PC-9 (cell line): ENCODE measurements at regions not wholly inside any gene's neighbourhood (a gene's known extent, or its start where the extent isn't known, plus 50 kb on each side); places are given as distances from the start of the nearest gene placed in this dataset.

Source experiments
- BruUV-seq: library from RNA; stranded (reverse); fragments of 400-500 nt; replicated peaks from 2 replicates; lab custom pipeline; 2021; lab: Mats Ljungman, UMichigan
- CTCF ChIA-PET: fragments of 300-600 bp; sonication (Branson Sonifier 250); formaldehyde crosslinking; loops from one replicate; lab custom pipeline; 2022; ENCODE audit warnings: antibody characterized with exemption; lab: Charles Lee
- POLR2A ChIA-PET: fragments of 300-600 bp; sonication (Branson Sonifier 250); formaldehyde crosslinking; loops from one replicate; lab custom pipeline; 2022; ENCODE audit warnings: antibody characterized with exemption; ENCODE audit not compliant: unreplicated experiment; lab: Charles Lee
- DNase-seq, 2 experiments: peaks; one replicate each; pipeline versions ENCODE4 v3.0.0 to v3.0.0-alpha.2; 2015 to 2022; ENCODE audit warnings: mixed read lengths in 1 of 2
- H2AFZ ChIP-seq: fragments of 200-600 bp; sonication (generic); 2 replicates; pipeline ENCODE4 v1.8.1; 2017; ENCODE audit warnings: antibody characterized with exemption
- H3F3A ChIP-seq: fragments of 200-600 bp; sonication (generic); 2 replicates; pipeline ENCODE4 v1.8.1; 2017; ENCODE audit warnings: antibody characterized with exemption, mild to moderate bottlenecking, low read depth; ENCODE audit not compliant: insufficient read depth
- H3K27ac ChIP-seq: fragments of 200-600 bp; sonication (generic); 2 replicates; pipeline ENCODE4 v1.6.1; 2016; ENCODE audit warnings: mixed run types
- H3K27me3 ChIP-seq: fragments of 200-600 bp; sonication (generic); 2 replicates; pipeline ENCODE4 v1.6.1; 2016; ENCODE audit warnings: low read depth, mixed run types; ENCODE audit not compliant: insufficient read depth
- H3K36me3 ChIP-seq: fragments of 200-600 bp; sonication (generic); 2 replicates; pipeline ENCODE4 v1.6.1; 2016; ENCODE audit warnings: low read depth, mixed run types
- H3K4me1 ChIP-seq: fragments of 200-600 bp; sonication (generic); replicated peaks from 2 replicates; pipeline ENCODE4 v1.6.1; 2016; ENCODE audit warnings: mixed run types; ENCODE audit not compliant: insufficient read depth
- H3K4me2 ChIP-seq: fragments of 200-600 bp; sonication (generic); 2 replicates; pipeline ENCODE4 v1.6.1; 2017; ENCODE audit warnings: mixed run types
- H3K4me3 ChIP-seq: fragments of 200-600 bp; sonication (generic); 2 replicates; pipeline ENCODE4 v1.6.1; 2016; ENCODE audit warnings: mixed run types
- H3K79me2 ChIP-seq: fragments of 200-600 bp; sonication (generic); 2 replicates; pipeline ENCODE4 v1.6.1; 2017; ENCODE audit warnings: low read depth, mixed run types
- H3K9me2 ChIP-seq: fragments of 200-600 bp; sonication (generic); 2 replicates; pipeline ENCODE4 v1.8.1; 2017; ENCODE audit warnings: mild to moderate bottlenecking; ENCODE audit not compliant: insufficient read depth
- H3K9me3 ChIP-seq: fragments of 200-600 bp; sonication (generic); 2 replicates; pipeline ENCODE4 v1.8.1; 2016; ENCODE audit warnings: low read depth; ENCODE audit not compliant: insufficient read depth
- H4K20me1 ChIP-seq: fragments of 200-600 bp; sonication (generic); 2 replicates; pipeline ENCODE4 v1.8.1; 2017; ENCODE audit not compliant: insufficient read depth
- CTCF ChIP-seq: fragments of 200-600 bp; sonication (generic); conservative IDR thresholded peaks from 2 replicates; pipeline ENCODE4 v1.6.1; 2017; ENCODE audit warnings: mixed run types, antibody characterized with exemption, mild to moderate bottlenecking, moderate library complexity
- EZH2 ChIP-seq: fragments of 200-600 bp; sonication (generic); IDR thresholded peaks from 2 replicates; pipeline ENCODE4 v1.8.0; 2017; ENCODE audit warnings: antibody characterized with exemption, low read depth
- intact Hi-C: fragments of 100-400 bp; cut with micrococcal nuclease; formaldehyde crosslinking; loops from one replicate; pipeline ENCODE4 v1.10.0; 2022; ENCODE audit not compliant: unreplicated experiment

GRCh38 chr7:57210212-57210611 lies 78.0 kb upstream of the ZNF479 start:
- Histone ChIP-seq H3K36me3 (no peaks in the 10 kb centered on the region), H4K20me1 (no peaks in the 10 kb centered on the region), H3K9me2 (no peaks in the 10 kb centered on the region), H3K4me3 (no peak overlapping the region), H3K79me2 (no peaks in the 10 kb centered on the region), H3K27me3 (peaks cover 7% of the 10 kb centered on the region; the same call in 1 of the 2 replicates), H2AFZ (no peak overlapping the region), H3K9me3 (no peaks in the 10 kb centered on the region), H3K4me1 (no peaks in the 10 kb centered on the region), H3F3A (no peaks in the 10 kb centered on the region), H3K4me2 (no peak overlapping the region), H3K27ac (no peak overlapping the region)
- TF ChIP-seq CTCF (no peak), EZH2 (no peak)
- DNase-seq: no peak
- ChIA-PET CTCF (no interaction called here), POLR2A (no interaction called here)
- intact Hi-C loops: no loop called here
- no TSS peak for BruUV-seq

- Histone ChIP-seq H3F3A (no peaks in the 10 kb centered on the region), H3K4me3 (no peak overlapping the region), H3K4me2 (no peak overlapping the region), H3K4me1 (no peaks in the 10 kb centered on the region), H3K79me2 (no peaks in the 10 kb centered on the region), H3K27ac (no peak overlapping the region), H3K36me3 (no peaks in the 10 kb centered on the region), H3K9me3 (no peaks in the 10 kb centered on the region), H3K27me3 (peaks cover 7% of the 10 kb centered on the region; the same call in 1 of the 2 replicates), H3K9me2 (no peaks in the 10 kb centered on the region), H2AFZ (no peak overlapping the region), H4K20me1 (no peaks in the 10 kb centered on the region)
- no TSS peak for BruUV-seq
- TF ChIP-seq EZH2 (no peak), CTCF (no peak)
- intact Hi-C loops: no loop called here
- ChIA-PET CTCF (no interaction called here), POLR2A (no interaction called here)
- no peak for DNase-seq
Measured at GRCh38 chr7:57210871-57211270, 78.6 kb upstream of the ZNF479 start.

- no TSS peak for BruUV-seq
- no peak overlapping the region for H3K27ac ChIP-seq
- no peak for DNase-seq
- H3K36me3 ChIP-seq: no peaks in the 10 kb centered on the region
- H3K4me3 ChIP-seq: no peak overlapping the region
- H4K20me1 ChIP-seq: no peaks in the 10 kb centered on the region
- no peaks in the 10 kb centered on the region for H3K9me2 ChIP-seq
- ChIA-PET CTCF (no interaction called here), POLR2A (no interaction called here)
- H3F3A ChIP-seq: no peaks in the 10 kb centered on the region
- H3K4me2 ChIP-seq: no peak overlapping the region
- intact Hi-C loops: no loop called here
- TF ChIP-seq CTCF: no peak
- no peak for TF ChIP-seq EZH2
- no peak overlapping the region for H2AFZ ChIP-seq
- peaks cover 7% of the 10 kb centered on the region; the same call in 1 of the 2 replicates for H3K27me3 ChIP-seq
- no peaks in the 10 kb centered on the region for H3K79me2 ChIP-seq
- H3K9me3 ChIP-seq: no peaks in the 10 kb centered on the region
- no peaks in the 10 kb centered on the region for H3K4me1 ChIP-seq
Measured at GRCh38 chr7:57211428-57212100, 79.3 kb upstream of the ZNF479 start.
